Osteoblast (primary cell): ENCODE measurements at regions not wholly inside any gene's neighbourhood (a gene's known extent, or its start where the extent isn't known, plus 50 kb on each side); places are given as distances from the start of the nearest gene placed in this dataset.

ENCODE experiments used
- DNase-seq: peaks from one replicate; pipeline ENCODE4 v3.0.0; 2011; ENCODE audit warnings: low spot score, mixed read lengths; ENCODE audit not compliant: insufficient read length; ENCODE audit errors: missing footprints
- H2AFZ ChIP-seq: 2 replicates; pipeline ENCODE4 v1.6.0; 2011; ENCODE audit warnings: mild to moderate bottlenecking, low read length
- H3K27ac ChIP-seq: 2 replicates; pipeline ENCODE4 v1.5.1; 2011; ENCODE audit warnings: mild to moderate bottlenecking, low read depth, low read length, moderate library complexity
- H3K27me3 ChIP-seq: 2 replicates; pipeline ENCODE4 v1.6.0; 2012; ENCODE audit warnings: mild to moderate bottlenecking, control low read depth, inconsistent platforms, low read length, moderate library complexity; ENCODE audit not compliant: insufficient read depth
- H3K36me3 ChIP-seq: 2 replicates; pipeline ENCODE4 v1.5.1; 2011; ENCODE audit warnings: mild to moderate bottlenecking, low read length, control low read depth, moderate library complexity; ENCODE audit not compliant: insufficient read depth
- H3K4me1 ChIP-seq: 2 replicates; pipeline ENCODE4 v1.5.1; 2011; ENCODE audit warnings: mild to moderate bottlenecking, low read length, control low read depth, moderate library complexity; ENCODE audit not compliant: insufficient read depth
- H3K4me2 ChIP-seq: 2 replicates; pipeline ENCODE4 v1.6.0; 2011; ENCODE audit warnings: mild to moderate bottlenecking, low read length; ENCODE audit not compliant: insufficient read depth
- H3K4me3 ChIP-seq: fragments of 200-600 bp; sonication (generic); 3 replicates; pipeline ENCODE4 v1.5.1; 2012; ENCODE audit warnings: mild to moderate bottlenecking, low read length, inconsistent platforms; ENCODE audit not compliant: insufficient read depth
- H3K79me2 ChIP-seq: 2 replicates; pipeline ENCODE4 v1.6.0; 2012; ENCODE audit warnings: mild to moderate bottlenecking, low read length, control low read depth, inconsistent platforms; ENCODE audit not compliant: insufficient read depth
- H3K9me3 ChIP-seq: 2 replicates; pipeline ENCODE4 v1.5.1; 2011; ENCODE audit warnings: low read depth, low read length, control low read depth
- H4K20me1 ChIP-seq: 2 replicates; pipeline ENCODE4 v1.6.0; 2012; ENCODE audit warnings: mild to moderate bottlenecking, low read length, control low read depth; ENCODE audit not compliant: insufficient read depth
- CTCF ChIP-seq: IDR thresholded peaks from 2 replicates; pipeline ENCODE4 v1.5.1; 2011; ENCODE audit warnings: mild to moderate bottlenecking, low read depth, low read length, moderate library complexity; ENCODE audit errors: extremely low read depth

- H3K27me3 ChIP-seq: no peaks in the 10 kb centered on the region
- no peak overlapping the region for H3K4me2 ChIP-seq
- H2AFZ ChIP-seq: no peak overlapping the region
- peaks cover 9% of the 10 kb centered on the region for H3K4me1 ChIP-seq
- H3K27ac ChIP-seq: no peak overlapping the region
- no peak for TF ChIP-seq CTCF
- DNase-seq: no peak
- H3K4me3 ChIP-seq: no peak overlapping the region
- peaks cover 28% of the 10 kb centered on the region for H4K20me1 ChIP-seq
- no peaks in the 10 kb centered on the region for H3K79me2 ChIP-seq
- no peaks in the 10 kb centered on the region for H3K36me3 ChIP-seq
- no peaks in the 10 kb centered on the region for H3K9me3 ChIP-seq
Measured at GRCh38 chr16:85310868-85311585, 198.8 kb upstream of the CIBAR2 start.

DNA sequence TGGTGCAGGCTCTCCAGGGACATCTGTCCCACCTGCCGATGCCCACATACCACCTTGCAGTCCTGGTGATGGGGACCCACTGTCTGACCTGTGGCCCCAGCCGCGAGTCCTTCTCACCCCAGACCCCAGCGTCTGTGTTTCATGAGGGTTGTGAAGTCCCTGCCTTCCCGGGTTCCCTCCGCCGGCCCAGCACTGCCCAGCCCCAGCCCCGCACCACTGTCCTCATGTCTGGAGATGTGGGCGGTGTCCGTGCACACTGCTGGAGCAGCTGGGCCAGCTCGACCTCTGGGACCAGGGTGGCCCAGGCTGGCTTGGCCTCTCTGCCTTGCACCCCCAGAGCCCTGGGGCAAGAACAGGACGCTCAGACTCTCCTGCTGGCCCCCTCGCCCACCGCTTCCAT lies 199.5 kb upstream of the CIBAR2 start:
- Histone ChIP-seq H2AFZ (no peak overlapping the region), H3K4me2 (no peak overlapping the region), H3K4me3 (no peak overlapping the region), H3K27ac (no peak overlapping the region), H3K79me2 (no peaks in the 10 kb centered on the region), H3K4me1 (peaks cover 3% of the 10 kb centered on the region), H3K9me3 (no peaks in the 10 kb centered on the region), H3K36me3 (no peaks in the 10 kb centered on the region), H4K20me1 (peaks cover 24% of the 10 kb centered on the region), H3K27me3 (no peaks in the 10 kb centered on the region)
- no peak for TF ChIP-seq CTCF
- no peak for DNase-seq

GRCh38 chr16:85312174-85312573 lies 199.9 kb upstream of the CIBAR2 start:
- no peaks in the 10 kb centered on the region for H3K36me3 ChIP-seq
- H3K4me2 ChIP-seq: no peak overlapping the region
- no peaks in the 10 kb centered on the region for H3K9me3 ChIP-seq
- H3K27ac ChIP-seq: no peak overlapping the region
- no peak overlapping the region for H2AFZ ChIP-seq
- no peak for DNase-seq
- H3K79me2 ChIP-seq: no peaks in the 10 kb centered on the region
- TF ChIP-seq CTCF: no peak
- H3K4me1 ChIP-seq: peaks cover 3% of the 10 kb centered on the region
- H4K20me1 ChIP-seq: peaks cover 24% of the 10 kb centered on the region
- no peak overlapping the region for H3K4me3 ChIP-seq
- H3K27me3 ChIP-seq: no peaks in the 10 kb centered on the region

GRCh38 chr16:85312642-85313525 lies 200.6 kb upstream of the CIBAR2 start:
- peaks cover 29% of the 10 kb centered on the region for H4K20me1 ChIP-seq
- peaks cover 3% of the 10 kb centered on the region for H3K4me1 ChIP-seq
- H2AFZ ChIP-seq: no peak overlapping the region
- no peak for DNase-seq
- no peaks in the 10 kb centered on the region for H3K36me3 ChIP-seq
- H3K79me2 ChIP-seq: no peaks in the 10 kb centered on the region
- H3K27me3 ChIP-seq: no peaks in the 10 kb centered on the region
- H3K9me3 ChIP-seq: no peaks in the 10 kb centered on the region
- H3K4me3 ChIP-seq: no peak overlapping the region
- no peak overlapping the region for H3K4me2 ChIP-seq
- no peak overlapping the region for H3K27ac ChIP-seq
- no peak for TF ChIP-seq CTCF
